Caco-2 (cell line): ENCODE measurements at regions not wholly inside any gene's neighbourhood (a gene's known extent, or its start where the extent isn't known, plus 50 kb on each side); places are given as distances from the start of the nearest gene placed in this dataset.

ENCODE experiments used
- BruUV-seq: library from RNA; stranded (reverse); fragments of 400-500 nt; replicated peaks from 2 replicates; lab custom pipeline; 2021; lab: Mats Ljungman, UMichigan
- CTCF ChIA-PET: fragments of 300-600 bp; sonication (Branson Sonifier 250); formaldehyde crosslinking; loops from one replicate; lab custom pipeline; 2022; ENCODE audit warnings: antibody characterized with exemption; lab: Charles Lee
- POLR2A ChIA-PET: fragments of 300-600 bp; sonication (Branson Sonifier 250); formaldehyde crosslinking; loops from one replicate; lab custom pipeline; 2022; ENCODE audit warnings: antibody characterized with exemption; lab: Charles Lee
- DNase-seq, 2 experiments: peaks; one replicate each; pipeline versions ENCODE4 v3.0.0 to v3.0.0-alpha.2; 2020 to 2022
- H3K27me3 ChIP-seq: replicated peaks from 2 replicates; pipeline ENCODE4 v1.6.0; 2011; ENCODE audit warnings: low read length; ENCODE audit not compliant: control insufficient read depth, insufficient read depth
- H3K36me3 ChIP-seq: 2 replicates; pipeline ENCODE4 v1.5.1; 2011; ENCODE audit warnings: low read length; ENCODE audit not compliant: control insufficient read depth, insufficient read depth
- H3K4me1 ChIP-seq: fragments of 250-450 bp; sonication (Bioruptor Pico); 2 replicates; pipeline ENCODE4 v1.5.1; 2020; ENCODE audit warnings: mild to moderate bottlenecking
- H3K4me3 ChIP-seq: 2 replicates; pipeline ENCODE4 v1.5.1; 2011; ENCODE audit warnings: low read depth, mild to moderate bottlenecking, control low read depth, low read length
- H3K9me3 ChIP-seq: fragments of 250-450 bp; sonication (Bioruptor Pico); 2 replicates; pipeline ENCODE4 v1.5.1; 2020; ENCODE audit warnings: mild to moderate bottlenecking, moderate library complexity
- H3K27ac Mint-ChIP-seq: one replicate; pipeline ENCODE4 v1.8.0; 2022; ENCODE audit warnings: mixed read lengths; ENCODE audit not compliant: unreplicated experiment
- H3K27me3 Mint-ChIP-seq: one replicate; pipeline ENCODE4 v1.8.0; 2022; ENCODE audit warnings: mixed read lengths; ENCODE audit not compliant: insufficient read depth, unreplicated experiment
- H3K36me3 Mint-ChIP-seq: one replicate; pipeline ENCODE4 v1.8.0; 2022; ENCODE audit warnings: mild to moderate bottlenecking, mixed read lengths; ENCODE audit not compliant: insufficient read depth, unreplicated experiment
- H3K4me1 Mint-ChIP-seq: one replicate; pipeline ENCODE4 v1.8.0; 2022; ENCODE audit warnings: low read depth, mixed read lengths; ENCODE audit not compliant: unreplicated experiment
- H3K4me3 Mint-ChIP-seq: one replicate; pipeline ENCODE4 v1.8.0; 2022; ENCODE audit warnings: mild to moderate bottlenecking, moderate library complexity, mixed read lengths; ENCODE audit not compliant: unreplicated experiment
- H3K9me3 Mint-ChIP-seq: one replicate; pipeline ENCODE4 v1.8.0; 2022; ENCODE audit warnings: mixed read lengths; ENCODE audit not compliant: unreplicated experiment
- CTCF ChIP-seq, 2 experiments: fragments of 200-600 bp in 1 of 2; IDR thresholded peaks; 1 replicate in 1 of 2; 2 replicates in 1 of 2; pipeline versions ENCODE4 v1.5.1 to v1.8.0; 2011 to 2022; ENCODE audit warnings: antibody characterized with exemption in 1 of 2, control low read depth in 1 of 2, inconsistent platforms in 1 of 2, low read depth in 1 of 2, low read length in 1 of 2, mild to moderate bottlenecking in 1 of 2, moderate library complexity in 1 of 2; ENCODE audit not compliant: insufficient read depth in 1 of 2, severe bottlenecking in 1 of 2, unreplicated experiment in 1 of 2
- intact Hi-C: fragments of 100-400 bp; cut with micrococcal nuclease; formaldehyde crosslinking; loops from one replicate; pipeline ENCODE4 v1.10.0; 2022; ENCODE audit not compliant: unreplicated experiment

DNA sequence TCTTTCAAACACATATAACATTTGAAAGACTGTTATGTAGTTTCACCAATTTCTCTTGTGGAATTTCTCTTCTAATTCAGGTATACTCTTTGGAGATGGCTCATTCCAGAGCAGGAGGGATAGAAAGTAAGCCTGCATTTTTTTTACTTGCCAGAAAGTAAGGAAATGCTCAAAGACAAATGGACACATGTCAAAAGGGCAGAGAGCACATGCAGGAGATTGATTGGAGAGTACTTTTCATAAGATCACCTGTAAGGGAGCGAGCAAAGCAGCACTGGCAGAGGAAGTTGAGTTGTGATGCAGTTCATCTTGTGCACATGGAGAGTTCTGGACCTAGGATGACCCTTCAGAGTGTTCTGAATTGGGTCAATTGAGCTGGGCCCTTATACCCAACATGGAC lies 51.4 kb upstream of the FBXO33 start:
- no peaks in the 10 kb centered on the region for H3K4me1 Mint-ChIP-seq
- Histone ChIP-seq H3K9me3 (no peaks in the 10 kb centered on the region), H3K36me3 (no peaks in the 10 kb centered on the region), H3K4me3 (no peak overlapping the region), H3K27me3 (no peaks in the 10 kb centered on the region), H3K4me1 (no peaks in the 10 kb centered on the region)
- POLR2A ChIA-PET, result no interaction called here
- TF ChIP-seq CTCF (IDR thresholded peaks at IDR 0.05; ENCODE audit: insufficient read depth in 1 of 2, low read depth in 1 of 2, low read length in 1 of 2, severe bottlenecking in 1 of 2, unreplicated experiment in 1 of 2), result no peak
- CTCF ChIA-PET, result no interaction called here
- intact Hi-C loops, result no loop called here
- no peaks in the 10 kb centered on the region for H3K9me3 Mint-ChIP-seq
- no peak overlapping the region for H3K4me3 Mint-ChIP-seq
- BruUV-seq, result no TSS peak
- H3K27ac Mint-ChIP-seq, result no peak overlapping the region
- DNase-seq, result no peak
- H3K36me3 Mint-ChIP-seq, result no peaks in the 10 kb centered on the region
- H3K27me3 Mint-ChIP-seq, result no peaks in the 10 kb centered on the region
